ENCODE measurements at regions not wholly inside any gene's neighbourhood (a gene's known extent, or its start where the extent isn't known, plus 50 kb on each side); places are given as distances from the start of the nearest gene placed in this dataset.
"Not testable (repeated sequence)": the region's sequence is repeated elsewhere in the genome, so short reads cannot be mapped to it uniquely, and the experiment has no call there.

GRCh38 chr20:5395932-5396727, 79.4 kb upstream of the PROKR2 start:
- H3K9me3 ChIP-seq = no peaks in the 10 kb centered on the region
- H3K27me3 ChIP-seq = no peaks in the 10 kb centered on the region
- H3K27ac ChIP-seq = no peak overlapping the region
- H3K4me1 ChIP-seq = no peaks in the 10 kb centered on the region
- H3K36me3 ChIP-seq = no peaks in the 10 kb centered on the region
- no peak overlapping the region for H3K4me3 ChIP-seq
- no peak for TF ChIP-seq POLR2A (IDR thresholded peaks at IDR 0.05)
- TF ChIP-seq, protein P1, sequence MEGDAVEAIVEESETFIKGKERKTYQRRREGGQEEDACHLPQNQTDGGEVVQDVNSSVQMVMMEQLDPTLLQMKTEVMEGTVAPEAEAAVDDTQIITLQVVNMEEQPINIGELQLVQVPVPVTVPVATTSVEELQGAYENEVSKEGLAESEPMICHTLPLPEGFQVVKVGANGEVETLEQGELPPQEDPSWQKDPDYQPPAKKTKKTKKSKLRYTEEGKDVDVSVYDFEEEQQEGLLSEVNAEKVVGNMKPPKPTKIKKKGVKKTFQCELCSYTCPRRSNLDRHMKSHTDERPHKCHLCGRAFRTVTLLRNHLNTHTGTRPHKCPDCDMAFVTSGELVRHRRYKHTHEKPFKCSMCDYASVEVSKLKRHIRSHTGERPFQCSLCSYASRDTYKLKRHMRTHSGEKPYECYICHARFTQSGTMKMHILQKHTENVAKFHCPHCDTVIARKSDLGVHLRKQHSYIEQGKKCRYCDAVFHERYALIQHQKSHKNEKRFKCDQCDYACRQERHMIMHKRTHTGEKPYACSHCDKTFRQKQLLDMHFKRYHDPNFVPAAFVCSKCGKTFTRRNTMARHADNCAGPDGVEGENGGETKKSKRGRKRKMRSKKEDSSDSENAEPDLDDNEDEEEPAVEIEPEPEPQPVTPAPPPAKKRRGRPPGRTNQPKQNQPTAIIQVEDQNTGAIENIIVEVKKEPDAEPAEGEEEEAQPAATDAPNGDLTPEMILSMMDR (IDR thresholded peaks at IDR 0.05) = no peak
- DNase-seq = no peak

DNA sequence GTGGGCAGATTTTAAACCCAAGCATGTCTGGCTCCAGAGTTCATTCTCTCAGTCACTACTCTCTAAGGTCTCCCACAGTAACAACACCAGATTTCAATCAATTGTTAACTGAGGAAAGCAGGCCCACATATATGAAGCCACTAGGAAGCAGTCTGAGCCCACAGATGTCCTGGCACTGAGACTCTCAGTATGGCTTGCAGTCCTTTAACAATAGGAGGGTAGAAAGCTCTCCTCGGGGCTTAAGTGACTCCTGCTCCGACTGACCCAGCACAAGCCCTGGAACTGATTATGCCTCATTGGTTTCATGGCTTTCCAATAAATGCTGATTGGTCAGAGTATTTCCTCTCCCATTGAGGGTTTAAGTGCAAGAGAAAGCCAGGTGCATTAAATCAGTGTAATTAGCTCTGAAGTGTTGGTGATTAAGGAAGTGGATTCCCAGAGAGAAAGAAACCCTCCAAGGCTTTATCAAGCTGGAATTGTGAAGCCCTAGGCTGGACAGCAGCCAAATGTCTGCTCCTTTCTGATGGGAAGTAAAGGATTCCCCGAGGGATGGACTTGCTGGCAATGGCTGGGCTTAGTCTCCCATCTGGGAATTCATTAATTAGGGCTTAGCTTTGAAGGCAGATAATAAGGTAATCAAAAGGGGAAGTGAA, 76.6 kb upstream of the PROKR2 start:
- DNase-seq = no peak
- Histone ChIP-seq H3K27me3 (no peaks in the 10 kb centered on the region), H3K9me3 (no peaks in the 10 kb centered on the region), H3K36me3 (no peaks in the 10 kb centered on the region), H3K4me1 (no peaks in the 10 kb centered on the region), H3K4me3 (no peak overlapping the region), H3K27ac (no peak overlapping the region)
- TF ChIP-seq, protein P1 (IDR thresholded peaks at IDR 0.05) = no peak
- TF ChIP-seq POLR2A (IDR thresholded peaks at IDR 0.05) = no peak

GRCh38 chr20:5390720-5391119, 74.0 kb upstream of the PROKR2 start:
- Histone ChIP-seq H3K27ac (no peak overlapping the region), H3K36me3 (no peaks in the 10 kb centered on the region), H3K9me3 (no peaks in the 10 kb centered on the region), H3K4me1 (no peaks in the 10 kb centered on the region), H3K4me3 (no peak overlapping the region), H3K27me3 (no peaks in the 10 kb centered on the region)
- no peak for DNase-seq
- no peak for TF ChIP-seq POLR2A (IDR thresholded peaks at IDR 0.05)
- TF ChIP-seq, protein P1 (IDR thresholded peaks at IDR 0.05) = no peak

DNA sequence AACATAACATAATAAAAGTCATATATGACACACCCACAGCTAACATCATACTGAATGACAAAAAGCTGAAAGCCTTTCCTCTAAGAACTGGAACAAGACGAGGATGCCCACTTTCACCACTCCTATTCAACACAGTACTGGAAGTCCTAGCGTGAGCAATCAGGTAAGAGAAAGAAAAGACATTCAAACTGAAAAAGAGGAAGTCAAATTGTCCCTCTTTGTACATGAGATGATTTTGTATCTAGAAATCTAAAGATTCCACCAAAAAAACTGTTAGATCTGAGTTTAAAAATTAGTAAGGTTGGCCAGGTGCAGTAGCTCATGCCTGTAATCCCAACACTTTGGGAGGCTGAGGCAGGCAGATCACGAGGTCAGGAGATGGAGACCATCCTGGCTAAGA, 70.1 kb upstream of the PROKR2 start:
- H3K27me3 ChIP-seq, H3K27ac ChIP-seq, H3K36me3 ChIP-seq, DNase-seq, H3K4me3 ChIP-seq, H3K4me1 ChIP-seq: not testable (repeated sequence)
- H3K9me3 ChIP-seq = peaks cover 0 to 13% (median 2%) of the 10 kb centered on the region in 4 donors

DNA sequence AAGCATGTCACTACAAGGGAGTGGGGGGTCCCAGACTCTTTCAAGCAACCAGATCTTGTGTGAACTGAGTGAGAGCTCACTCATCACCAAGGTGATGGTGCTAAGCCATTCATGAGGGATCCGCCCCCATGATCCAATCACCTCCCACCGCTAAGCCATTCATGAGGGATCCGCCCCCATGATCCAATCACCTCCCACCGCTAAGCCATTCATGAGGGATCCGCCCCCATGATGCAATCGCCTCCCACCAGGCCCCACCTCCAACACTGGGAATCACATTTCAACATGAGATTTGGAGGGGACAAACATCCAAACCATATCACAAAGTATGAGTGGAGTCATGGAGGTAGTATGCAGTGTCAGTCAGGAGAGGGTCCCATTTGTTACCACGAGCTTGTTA, 64.8 kb upstream of the PROKR2 start:
- peaks cover 0 to 13% (median 2%) of the 10 kb centered on the region in 4 donors for H3K9me3 ChIP-seq
- not testable (repeated sequence) for H3K4me3 ChIP-seq, H3K27me3 ChIP-seq, DNase-seq, H3K36me3 ChIP-seq, H3K4me1 ChIP-seq, H3K27ac ChIP-seq

GRCh38 chr20:5377484-5377883, 60.7 kb upstream of the PROKR2 start:
- TF ChIP-seq, protein P1 (IDR thresholded peaks at IDR 0.05) = no peak
- no peak for TF ChIP-seq POLR2A (IDR thresholded peaks at IDR 0.05)
- no peak for DNase-seq
- no peak overlapping the region for H3K4me3 ChIP-seq

More at GRCh38 chr20:5377484-5377883, 60.7 kb upstream of the PROKR2 start:
- Histone ChIP-seq H3K36me3 (no peaks in the 10 kb centered on the region), H3K27me3 (no peaks in the 10 kb centered on the region), H3K4me1 (no peaks in the 10 kb centered on the region), H3K9me3 (no peaks in the 10 kb centered on the region), H3K27ac (no peak overlapping the region)

Measured in Peyer's patch (tissue), 4 donors.